ENCODE measurements at regions not wholly inside any gene's neighbourhood (a gene's known extent, or its start where the extent isn't known, plus 50 kb on each side); places are given as distances from the start of the nearest gene placed in this dataset.
"Not testable (repeated sequence)": the region's sequence is repeated elsewhere in the genome, so short reads cannot be mapped to it uniquely, and the experiment has no call there.

DNA sequence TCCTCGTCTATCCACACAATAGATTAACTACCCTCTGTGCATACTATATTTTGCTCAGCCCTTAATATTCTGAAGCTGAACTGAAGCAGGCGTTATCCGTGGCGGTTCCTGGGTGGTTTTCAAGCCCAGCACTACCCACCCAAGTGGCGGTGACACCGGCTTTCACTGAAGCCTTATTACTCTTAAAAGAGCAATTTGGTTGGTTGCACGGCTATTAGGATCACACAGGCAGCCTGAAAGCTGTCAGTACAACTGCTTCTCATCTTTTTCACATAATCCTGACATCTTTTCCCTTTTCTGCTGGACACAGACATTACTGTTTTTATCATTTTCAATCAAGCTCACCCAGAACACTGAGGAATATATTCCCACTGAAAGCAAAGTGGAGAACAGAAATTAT lies 525.3 kb upstream of the ZNF717 start:
- whole genome bisulfite sequencing, 2 donors (ENCODE audit: extremely low coverage in 2 of 2, insufficient read length in 2 of 2, insufficient replicate concordance in 1 of 2) = no CpG with 5 or more reads among the region's 7 CpGs
- Histone ChIP-seq H2BK120ac (ENCODE audit: low read depth, low read length) (no peak overlapping the region), H4K91ac (ENCODE audit: low read depth, low read length, poor library complexity) (no peak overlapping the region)

DNA sequence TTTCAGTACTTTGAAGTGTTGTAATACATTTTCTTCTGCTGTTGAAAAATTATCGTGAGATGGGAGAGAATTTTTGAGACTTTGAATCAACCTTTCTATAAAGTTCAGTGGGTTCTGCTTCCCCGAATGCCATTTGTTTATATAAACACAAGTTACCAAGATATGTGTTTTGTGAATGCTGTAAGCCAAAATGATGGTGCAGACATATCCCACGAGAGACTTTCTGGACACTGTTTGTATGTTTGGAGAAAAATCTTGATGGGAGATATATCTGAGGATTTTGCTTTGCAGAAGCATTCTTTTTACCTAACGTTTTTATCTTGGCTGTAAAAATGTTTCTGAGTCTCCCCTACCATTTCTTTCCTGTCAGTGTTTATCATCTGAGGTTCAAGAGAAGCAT lies 526.6 kb upstream of the ZNF717 start:
- Histone ChIP-seq H3K79me1 (ENCODE audit: low read depth, low read length) (no peaks in the 10 kb centered on the region), H3K4me3 (ENCODE audit: low read length in 2 of 2) (no peak overlapping the region)

More for the DNA sequence above, 525.3 kb upstream of the ZNF717 start:
- Histone ChIP-seq H2BK12ac (ENCODE audit: low read length) (no peak overlapping the region), H2BK15ac (ENCODE audit: low read length) (no peak overlapping the region), H3K14ac (ENCODE audit: low read length) (no peak overlapping the region), H3K36me3 (replicated peaks in 1 of 2; ENCODE audit: control insufficient read depth in 2 of 2, insufficient read depth in 2 of 2, low read length in 2 of 2) (no peaks in the 10 kb centered on the region), H3K27me3 (ENCODE audit: control insufficient read depth in 3 of 3, insufficient read depth in 3 of 3, low read depth in 1 of 3, low read length in 3 of 3) (no peaks in the 10 kb centered on the region), H2AK5ac (ENCODE audit: low read depth, low read length) (no peak overlapping the region), H3K4me1 (ENCODE audit: control insufficient read depth in 2 of 2, insufficient read depth in 1 of 2, low read depth in 1 of 2, low read length in 2 of 2) (no peaks in the 10 kb centered on the region), H3K18ac (ENCODE audit: low read length) (no peak overlapping the region), H2AFZ (ENCODE audit: low read length) (peak overlapping the region; percentile 45), H3K9ac (ENCODE audit: low read depth, low read length, poor library complexity) (no peak overlapping the region), H3K23ac (ENCODE audit: low read depth, low read length, poor library complexity) (no peak overlapping the region), H3K4me3 (ENCODE audit: low read length in 2 of 2) (no peak overlapping the region), H2BK5ac (ENCODE audit: low read length) (no peak overlapping the region), H3K4ac (ENCODE audit: low read length) (no peak overlapping the region), H4K8ac (ENCODE audit: low read depth, low read length) (no peak overlapping the region), H3K79me1 (ENCODE audit: low read depth, low read length) (no peaks in the 10 kb centered on the region), H3K4me2 (ENCODE audit: insufficient read depth, low read length, poor library complexity, severe bottlenecking) (no peak overlapping the region), H3K9me3 (replicated peaks in 1 of 2; ENCODE audit: control insufficient read depth in 2 of 2, insufficient read depth in 1 of 2, low read depth in 1 of 2, low read length in 2 of 2) (no peaks in the 10 kb centered on the region), H3K27ac (replicated peaks; ENCODE audit: low read length) (no peak overlapping the region)
- DNase-seq (ENCODE audit: low spot score) = no peak

DNA sequence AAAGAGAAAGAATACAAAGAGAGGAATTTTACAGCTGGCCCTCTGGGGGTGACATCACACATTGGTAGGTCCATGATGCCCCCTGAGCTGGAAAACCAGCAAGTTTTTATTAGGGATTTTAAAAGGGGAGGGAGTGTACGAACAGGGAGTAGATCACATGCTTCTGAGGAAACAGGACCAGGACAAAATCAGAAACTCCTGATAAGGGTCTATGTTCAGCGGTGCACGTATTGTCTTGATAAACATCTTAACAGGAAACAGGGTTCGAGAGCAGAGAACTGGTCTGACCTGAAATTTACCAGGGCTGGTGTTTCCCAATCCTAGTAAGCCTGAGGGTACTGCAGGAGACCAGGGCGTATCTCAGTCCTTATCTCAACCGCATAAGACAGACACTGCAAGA lies 530.6 kb upstream of the ZNF717 start:
- not testable (repeated sequence) for H3K23ac ChIP-seq (ENCODE audit: low read depth, low read length, poor library complexity); H3K4ac ChIP-seq (ENCODE audit: low read length); H3K14ac ChIP-seq (ENCODE audit: low read length); H4K91ac ChIP-seq (ENCODE audit: low read depth, low read length, poor library complexity); H3K36me3 ChIP-seq (replicated peaks in 1 of 2; ENCODE audit: control insufficient read depth in 2 of 2, insufficient read depth in 2 of 2, low read length in 2 of 2); H3K4me3 ChIP-seq (ENCODE audit: low read length in 2 of 2); H3K18ac ChIP-seq (ENCODE audit: low read length); H2BK15ac ChIP-seq (ENCODE audit: low read length); H3K79me1 ChIP-seq (ENCODE audit: low read depth, low read length); H2BK120ac ChIP-seq (ENCODE audit: low read depth, low read length); H3K9me3 ChIP-seq (replicated peaks in 1 of 2; ENCODE audit: control insufficient read depth in 2 of 2, insufficient read depth in 1 of 2, low read depth in 1 of 2, low read length in 2 of 2); H2BK5ac ChIP-seq (ENCODE audit: low read length); H4K8ac ChIP-seq (ENCODE audit: low read depth, low read length); DNase-seq (ENCODE audit: low spot score); H2AK5ac ChIP-seq (ENCODE audit: low read depth, low read length); H2AFZ ChIP-seq (ENCODE audit: low read length); H3K4me2 ChIP-seq (ENCODE audit: insufficient read depth, low read length, poor library complexity, severe bottlenecking); H3K27me3 ChIP-seq (ENCODE audit: control insufficient read depth in 3 of 3, insufficient read depth in 3 of 3, low read depth in 1 of 3, low read length in 3 of 3); H3K4me1 ChIP-seq (ENCODE audit: control insufficient read depth in 2 of 2, insufficient read depth in 1 of 2, low read depth in 1 of 2, low read length in 2 of 2); H3K27ac ChIP-seq (replicated peaks; ENCODE audit: low read length); H3K9ac ChIP-seq (ENCODE audit: low read depth, low read length, poor library complexity); H2BK12ac ChIP-seq (ENCODE audit: low read length)
- WGBS, 2 donors (ENCODE audit: extremely low coverage in 2 of 2, insufficient read length in 2 of 2, insufficient replicate concordance in 1 of 2) = no CpG with 5 or more reads among the region's 6 CpGs

More for the DNA sequence above, 526.6 kb upstream of the ZNF717 start:
- Histone ChIP-seq H3K18ac (ENCODE audit: low read length) (no peak overlapping the region), H2BK5ac (ENCODE audit: low read length) (no peak overlapping the region), H2BK120ac (ENCODE audit: low read depth, low read length) (no peak overlapping the region), H3K4me1 (ENCODE audit: control insufficient read depth in 2 of 2, insufficient read depth in 1 of 2, low read depth in 1 of 2, low read length in 2 of 2) (no peaks in the 10 kb centered on the region), H4K91ac (ENCODE audit: low read depth, low read length, poor library complexity) (no peak overlapping the region), H3K27me3 (ENCODE audit: control insufficient read depth in 3 of 3, insufficient read depth in 3 of 3, low read depth in 1 of 3, low read length in 3 of 3) (no peaks in the 10 kb centered on the region), H3K4ac (ENCODE audit: low read length) (no peak overlapping the region), H4K8ac (ENCODE audit: low read depth, low read length) (no peak overlapping the region), H3K9me3 (replicated peaks in 1 of 2; ENCODE audit: control insufficient read depth in 2 of 2, insufficient read depth in 1 of 2, low read depth in 1 of 2, low read length in 2 of 2) (no peaks in the 10 kb centered on the region), H3K9ac (ENCODE audit: low read depth, low read length, poor library complexity) (no peak overlapping the region), H3K23ac (ENCODE audit: low read depth, low read length, poor library complexity) (no peak overlapping the region), H2BK15ac (ENCODE audit: low read length) (no peak overlapping the region), H3K27ac (replicated peaks; ENCODE audit: low read length) (no peak overlapping the region), H3K14ac (ENCODE audit: low read length) (no peak overlapping the region), H3K4me2 (ENCODE audit: insufficient read depth, low read length, poor library complexity, severe bottlenecking) (no peak overlapping the region), H3K36me3 (replicated peaks in 1 of 2; ENCODE audit: control insufficient read depth in 2 of 2, insufficient read depth in 2 of 2, low read length in 2 of 2) (no peaks in the 10 kb centered on the region), H2AK5ac (ENCODE audit: low read depth, low read length) (no peak overlapping the region), H2AFZ (ENCODE audit: low read length) (no peak overlapping the region), H2BK12ac (ENCODE audit: low read length) (no peak overlapping the region)
- no peak for DNase-seq (ENCODE audit: low spot score)
- no CpG with 5 or more reads among the region's 4 CpGs for WGBS, 2 donors (ENCODE audit: extremely low coverage in 2 of 2, insufficient read length in 2 of 2, insufficient replicate concordance in 1 of 2)

DNA sequence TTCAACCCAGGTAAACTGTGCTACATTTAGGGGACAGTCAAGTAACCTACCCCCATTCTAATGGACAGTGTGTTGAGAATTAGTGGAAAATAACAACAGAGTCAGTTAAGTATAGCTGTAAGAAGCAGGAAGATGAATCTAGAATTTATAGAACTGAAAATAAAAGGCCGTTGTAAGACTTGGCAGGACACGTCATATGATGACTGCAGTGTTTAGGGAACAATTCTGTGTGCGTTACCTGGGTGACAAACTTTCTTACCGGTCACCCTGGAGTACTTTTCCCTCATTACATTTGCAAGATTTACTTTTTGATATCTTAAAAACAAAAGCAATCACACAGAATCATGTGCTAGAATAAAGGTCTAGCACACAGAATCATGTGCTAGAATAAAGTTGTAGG lies 536.3 kb upstream of the ZNF717 start:
- DNase-seq (ENCODE audit: low spot score) = no peak
- no peak overlapping the region for H3K23ac ChIP-seq (ENCODE audit: low read depth, low read length, poor library complexity)
- H2BK120ac ChIP-seq (ENCODE audit: low read depth, low read length) = no peak overlapping the region

More for the DNA sequence above, 536.3 kb upstream of the ZNF717 start:
- no peak overlapping the region for H3K4me2 ChIP-seq (ENCODE audit: insufficient read depth, low read length, poor library complexity, severe bottlenecking)
- H4K91ac ChIP-seq (ENCODE audit: low read depth, low read length, poor library complexity) = no peak overlapping the region
- H4K8ac ChIP-seq (ENCODE audit: low read depth, low read length) = no peak overlapping the region
- no peak overlapping the region for H3K4me3 ChIP-seq (ENCODE audit: low read length in 2 of 2)
- H2BK12ac ChIP-seq (ENCODE audit: low read length) = no peak overlapping the region
- H3K36me3 ChIP-seq (replicated peaks in 1 of 2; ENCODE audit: control insufficient read depth in 2 of 2, insufficient read depth in 2 of 2, low read length in 2 of 2) = no peaks in the 10 kb centered on the region
- H3K9ac ChIP-seq (ENCODE audit: low read depth, low read length, poor library complexity) = no peak overlapping the region
- H3K9me3 ChIP-seq (replicated peaks in 1 of 2; ENCODE audit: control insufficient read depth in 2 of 2, insufficient read depth in 1 of 2, low read depth in 1 of 2, low read length in 2 of 2) = no peaks in the 10 kb centered on the region
- WGBS, 2 donors (ENCODE audit: extremely low coverage in 2 of 2, insufficient read length in 2 of 2, insufficient replicate concordance in 1 of 2) = no CpG with 5 or more reads among the region's 4 CpGs
- no peak overlapping the region for H3K27ac ChIP-seq (replicated peaks; ENCODE audit: low read length)
- H3K14ac ChIP-seq (ENCODE audit: low read length) = no peak overlapping the region
- H3K27me3 ChIP-seq (ENCODE audit: control insufficient read depth in 3 of 3, insufficient read depth in 3 of 3, low read depth in 1 of 3, low read length in 3 of 3) = no peaks in the 10 kb centered on the region
- H3K4ac ChIP-seq (ENCODE audit: low read length) = no peak overlapping the region
- no peak overlapping the region for H3K18ac ChIP-seq (ENCODE audit: low read length)
- no peak overlapping the region for H2BK15ac ChIP-seq (ENCODE audit: low read length)
- no peaks in the 10 kb centered on the region for H3K79me1 ChIP-seq (ENCODE audit: low read depth, low read length)
- no peak overlapping the region for H2BK5ac ChIP-seq (ENCODE audit: low read length)
- no peak overlapping the region for H2AFZ ChIP-seq (ENCODE audit: low read length)
- H3K4me1 ChIP-seq (ENCODE audit: control insufficient read depth in 2 of 2, insufficient read depth in 1 of 2, low read depth in 1 of 2, low read length in 2 of 2) = no peaks in the 10 kb centered on the region
- no peak overlapping the region for H2AK5ac ChIP-seq (ENCODE audit: low read depth, low read length)

Data from neuronal stem cell (in vitro differentiated cells).